IMR-90 (cell line): ENCODE measurements at regions not wholly inside any gene's neighbourhood (a gene's known extent, or its start where the extent isn't known, plus 50 kb on each side); places are given as distances from the start of the nearest gene placed in this dataset.

ENCODE experiments used
- ATAC-seq: fragments of 200-7000 bp; cut with Tn5 transposase; 2 replicates; pipeline ENCODE4 v1.9.1; 2020; ENCODE audit warnings: low read depth, mild to moderate bottlenecking, moderate library complexity
- BruUV-seq: library from RNA; stranded (reverse); fragments of 400-500 nt; replicated peaks from 2 replicates; lab custom pipeline; 2021; lab: Mats Ljungman, UMichigan
- CTCF ChIA-PET: fragments of 300-600 bp; formaldehyde crosslinking; extraction: SDS; loops from one replicate; lab custom pipeline; 2021; ENCODE audit warnings: antibody characterized with exemption; lab: Yijun Ruan, JAX
- POLR2A ChIA-PET: fragments of 300-600 bp; sonication (Branson Sonifier 250); formaldehyde crosslinking; loops from one replicate; lab custom pipeline; 2022; ENCODE audit warnings: antibody characterized with exemption; ENCODE audit not compliant: unreplicated experiment; lab: Charles Lee
- DNase-seq: peaks from one replicate; pipeline ENCODE4 v3.0.0; 2013
- H2AFZ ChIP-seq: replicated peaks from 2 replicates; pipeline ENCODE3; 2013; ENCODE audit warnings: low read length, mild to moderate bottlenecking; ENCODE audit not compliant: poor library complexity
- H2AK5ac ChIP-seq: 2 replicates; pipeline ENCODE4 v1.6.1; 2013; ENCODE audit warnings: low read depth, low read length, inconsistent platforms
- H2AK9ac ChIP-seq: replicated peaks from 2 replicates; pipeline ENCODE3; 2013; ENCODE audit warnings: mild to moderate bottlenecking, low read depth, low read length, moderate library complexity; ENCODE audit not compliant: poor library complexity
- H2BK120ac ChIP-seq: 2 replicates; pipeline ENCODE4 v1.6.1; 2013; ENCODE audit warnings: low read depth, low read length, inconsistent platforms
- H2BK15ac ChIP-seq: 3 replicates; pipeline ENCODE4 v1.6.1; 2013; ENCODE audit warnings: low read depth, low read length, inconsistent platforms
- H2BK20ac ChIP-seq: 2 replicates; pipeline ENCODE4 v1.6.1; 2013; ENCODE audit warnings: low read depth, mild to moderate bottlenecking, inconsistent platforms, low read length, moderate library complexity
- H2BK5ac ChIP-seq: 2 replicates; pipeline ENCODE4 v1.6.1; 2013; ENCODE audit warnings: mild to moderate bottlenecking, low read depth, low read length, inconsistent platforms; ENCODE audit not compliant: poor library complexity, severe bottlenecking
- H3K14ac ChIP-seq: replicated peaks from 2 replicates; pipeline ENCODE4 v1.6.1; 2013; ENCODE audit warnings: low read depth, low read length, inconsistent platforms
- H3K18ac ChIP-seq: 2 replicates; pipeline ENCODE4 v1.6.1; 2013; ENCODE audit warnings: low read depth, low read length, control low read depth
- H3K23ac ChIP-seq: 2 replicates; pipeline ENCODE4 v1.6.1; 2013; ENCODE audit warnings: low read depth, low read length, inconsistent platforms
- H3K27ac ChIP-seq: 2 replicates; pipeline ENCODE4 v1.5.1; 2013; ENCODE audit warnings: mild to moderate bottlenecking, control low read depth, low read length; ENCODE audit not compliant: insufficient read depth
- H3K27me3 ChIP-seq: 2 replicates; pipeline ENCODE4 v1.6.1; 2013; ENCODE audit warnings: low read length; ENCODE audit not compliant: control insufficient read depth, insufficient read depth
- H3K36me3 ChIP-seq: 2 replicates; pipeline ENCODE4 v1.6.1; 2013; ENCODE audit warnings: low read length, mixed read lengths; ENCODE audit not compliant: control insufficient read depth, insufficient read depth
- H3K4ac ChIP-seq: 2 replicates; pipeline ENCODE4 v1.6.1; 2013; ENCODE audit warnings: low read depth, low read length, inconsistent platforms
- H3K4me1 ChIP-seq: 2 replicates; pipeline ENCODE4 v1.6.1; 2013; ENCODE audit warnings: low read length, mixed read lengths; ENCODE audit not compliant: control insufficient read depth, insufficient read depth
- H3K4me2 ChIP-seq: 2 replicates; pipeline ENCODE4 v1.6.1; 2013; ENCODE audit warnings: low read depth, mild to moderate bottlenecking, control low read depth, low read length, moderate library complexity
- H3K4me3 ChIP-seq: 2 replicates; pipeline ENCODE4 v1.5.1; 2013; ENCODE audit warnings: low read depth, mild to moderate bottlenecking, control low read depth, low read length, moderate library complexity; ENCODE audit not compliant: insufficient read depth
- H3K56ac ChIP-seq: 2 replicates; pipeline ENCODE4 v1.6.1; 2013; ENCODE audit warnings: low read length, inconsistent platforms; ENCODE audit not compliant: insufficient read depth; ENCODE audit errors: extremely low read depth
- H3K79me1 ChIP-seq, 2 experiments: 2 replicates each; pipeline ENCODE4 v1.6.1; 2013; ENCODE audit warnings: low read length in 2 of 2, inconsistent platforms in 1 of 2, low read depth in 1 of 2
- H3K9ac ChIP-seq: 2 replicates; pipeline ENCODE4 v1.6.1; 2013; ENCODE audit warnings: low read depth, low read length, control low read depth
- H3K9me1 ChIP-seq: 2 replicates; pipeline ENCODE4 v1.6.1; 2013; ENCODE audit warnings: low read length, inconsistent platforms; ENCODE audit not compliant: insufficient read depth
- H3K9me3 ChIP-seq: 2 replicates; pipeline ENCODE4 v1.6.1; 2013; ENCODE audit warnings: low read length; ENCODE audit not compliant: control insufficient read depth, insufficient read depth
- H4K20me1 ChIP-seq: 2 replicates; pipeline ENCODE4 v1.6.1; 2013; ENCODE audit warnings: low read length, inconsistent platforms; ENCODE audit not compliant: insufficient read depth
- H4K5ac ChIP-seq: 2 replicates; pipeline ENCODE4 v1.6.1; 2013; ENCODE audit warnings: mild to moderate bottlenecking, low read depth, low read length, control low read depth
- H4K8ac ChIP-seq, 2 experiments: 2 replicates each; pipeline ENCODE4 v1.6.1; 2013; ENCODE audit warnings: low read depth in 2 of 2, low read length in 2 of 2, control low read depth in 1 of 2, inconsistent platforms in 1 of 2
- H4K91ac ChIP-seq: 2 replicates; pipeline ENCODE4 v1.6.1; 2013; ENCODE audit warnings: low read depth, low read length, inconsistent platforms; ENCODE audit not compliant: insufficient read depth
- CEBPB ChIP-seq: IDR thresholded peaks from 2 replicates; pipeline ENCODE4 v1.6.1; 2012; ENCODE audit warnings: low read depth, low read length, improper control_type of control experiment
- CTCF ChIP-seq: conservative IDR thresholded peaks from 2 replicates; pipeline ENCODE4 v1.5.1; 2012; ENCODE audit warnings: mild to moderate bottlenecking, low read depth, low read length, improper control_type of control experiment
- WGBS, 2 experiments: methylation state at CpG; one replicate each; pipeline versions ENCODE4 v1.1.5 to v1.1.7; 2013; ENCODE audit warnings: missing lambda C conversion rate in 2 of 2; ENCODE audit not compliant: insufficient read length in 1 of 2; ENCODE audit errors: extremely low coverage in 2 of 2; 5-methylcytosine and 5-hydroxymethylcytosine counted together
- dilution Hi-C: fragments of 300-500 bp; cut with HindIII; formaldehyde crosslinking; loops from one replicate; pipeline ENCODE4 v1.14.3; 2018; ENCODE audit warnings: low sequenced_read_pairs; ENCODE audit not compliant: unreplicated experiment
- in situ Hi-C: fragments of 300-500 bp; cut with MboI; formaldehyde crosslinking; loops from 3 replicates; pipeline ENCODE4 v1.14.3; 2019; ENCODE audit warnings: low sequenced_read_pairs, inconsistent platforms, mixed read lengths
- intact Hi-C: fragments of 100-400 bp; cut with micrococcal nuclease; formaldehyde crosslinking; loops from 2 replicates; pipeline ENCODE4 v1.10.0; 2022
- TF ChIP-seq, protein P1 (sequence below): fragments of 150-350 bp; IDR thresholded peaks from 2 replicates; pipeline ENCODE4 v1.6.1; 2017; ENCODE audit warnings: mild to moderate bottlenecking, antibody characterized with exemption, low read length, low read depth

GRCh38 chr13:31073859-31074718 lies 87.6 kb downstream of the HSPH1 start:
- POLR2A ChIA-PET, result interaction anchor here (0.5 kb wide), 1 partner anchor 15 kb away, joined by 3 read pairs; no protein-coding TSS in a partner anchor
- in situ Hi-C loops, result no loop called here
- Histone ChIP-seq H3K9ac (no peak overlapping the region), H2AK5ac (no peak overlapping the region), H4K8ac (no peak overlapping the region), H2BK20ac (no peak overlapping the region), H3K36me3 (no peaks in the 10 kb centered on the region), H3K4ac (no peak overlapping the region), H2AFZ (no peak overlapping the region), H4K5ac (no peak overlapping the region), H3K4me3 (no peak overlapping the region), H4K91ac (no peak overlapping the region), H3K56ac (no peak overlapping the region), H3K18ac (no peak overlapping the region), H3K9me3 (no peaks in the 10 kb centered on the region), H3K4me2 (no peak overlapping the region), H3K4me1 (no peaks in the 10 kb centered on the region), H3K27ac (no peak overlapping the region), H2BK120ac (no peak overlapping the region), H2BK5ac (no peak overlapping the region), H2AK9ac (no peak overlapping the region), H3K79me1 (no peaks in the 10 kb centered on the region), H3K9me1 (no peaks in the 10 kb centered on the region), H3K27me3 (peaks cover 18% of the 10 kb centered on the region), H3K23ac (no peak overlapping the region), H2BK15ac (no peak overlapping the region), H3K14ac (no peak overlapping the region), H4K20me1 (no peaks in the 10 kb centered on the region)
- BruUV-seq, result no TSS peak
- CTCF ChIA-PET, result interaction anchor here (0.8 kb wide), 1 partner anchor 12 kb away, joined by 3 read pairs; no protein-coding TSS in a partner anchor
- ATAC-seq (peak; percentile 33), DNase-seq (peak; percentile 69)
- 61% methylated on average over 3 of the region's 5 CpGs; no CpG with 5 or more reads in 1 of the 2 experiments for WGBS, 2 experiments
- dilution Hi-C loops, result no loop called here
- intact Hi-C loops, result no loop called here
- TF ChIP-seq CEBPB (peak; percentile 55; the same call in 1 of the 2 replicates), CTCF (no peak)
- TF ChIP-seq, protein P1, sequence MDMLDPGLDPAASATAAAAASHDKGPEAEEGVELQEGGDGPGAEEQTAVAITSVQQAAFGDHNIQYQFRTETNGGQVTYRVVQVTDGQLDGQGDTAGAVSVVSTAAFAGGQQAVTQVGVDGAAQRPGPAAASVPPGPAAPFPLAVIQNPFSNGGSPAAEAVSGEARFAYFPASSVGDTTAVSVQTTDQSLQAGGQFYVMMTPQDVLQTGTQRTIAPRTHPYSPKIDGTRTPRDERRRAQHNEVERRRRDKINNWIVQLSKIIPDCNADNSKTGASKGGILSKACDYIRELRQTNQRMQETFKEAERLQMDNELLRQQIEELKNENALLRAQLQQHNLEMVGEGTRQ, result no peak
